Chondrocyte (in vitro differentiated cells): ENCODE measurements at regions not wholly inside any gene's neighbourhood (a gene's known extent, or its start where the extent isn't known, plus 50 kb on each side); places are given as distances from the start of the nearest gene placed in this dataset.

Source experiments
- DNase-seq: peaks from one replicate; pipeline ENCODE4 v3.0.0; 2021; ENCODE audit warnings: mixed read lengths, low spot score
- H3K27ac Mint-ChIP-seq: one replicate; pipeline ENCODE4 v1.8.0; 2021; ENCODE audit warnings: mild to moderate bottlenecking, moderate library complexity, mixed read lengths; ENCODE audit not compliant: unreplicated experiment
- H3K27me3 Mint-ChIP-seq: 2 replicates; pipeline ENCODE4 v1.8.0; 2021; ENCODE audit warnings: low read depth, mixed read lengths
- H3K36me3 Mint-ChIP-seq: 2 replicates; pipeline ENCODE4 v1.8.0; 2021; ENCODE audit warnings: low read depth, mixed read lengths
- H3K4me1 Mint-ChIP-seq: 2 replicates; pipeline ENCODE4 v1.8.0; 2021; ENCODE audit warnings: low read depth, mild to moderate bottlenecking, mixed read lengths
- H3K4me3 Mint-ChIP-seq: one replicate; pipeline ENCODE4 v1.8.0; 2021; ENCODE audit warnings: mild to moderate bottlenecking, moderate library complexity, mixed read lengths; ENCODE audit not compliant: unreplicated experiment
- H3K9me3 Mint-ChIP-seq: 2 replicates; pipeline ENCODE4 v1.8.0; 2021; ENCODE audit warnings: low read depth, mixed read lengths
- CTCF ChIP-seq: fragments of 200-600 bp; sonication (generic); IDR thresholded peaks from 2 replicates; pipeline ENCODE4 v1.5.0; 2021; ENCODE audit warnings: antibody characterized with exemption, mild to moderate bottlenecking, moderate library complexity

- Mint-ChIP-seq H3K4me1 (peaks cover 16% of the 10 kb centered on the region), H3K27ac (no peak overlapping the region), H3K4me3 (no peak overlapping the region), H3K27me3 (peaks cover 14% of the 10 kb centered on the region), H3K36me3 (no peaks in the 10 kb centered on the region), H3K9me3 (peaks cover 3% of the 10 kb centered on the region)
- DNase-seq, result no peak
- no peak for TF ChIP-seq CTCF
Measured at GRCh38 chr3:72183489-72183888, 398.5 kb upstream of the PROK2 start.

- peaks cover 14% of the 10 kb centered on the region for H3K27me3 Mint-ChIP-seq
- no peak overlapping the region for H3K27ac Mint-ChIP-seq
- no peak for TF ChIP-seq CTCF
- no peaks in the 10 kb centered on the region for H3K36me3 Mint-ChIP-seq
- H3K4me3 Mint-ChIP-seq, result no peak overlapping the region
- H3K4me1 Mint-ChIP-seq, result peaks cover 29% of the 10 kb centered on the region
- DNase-seq, result no peak
- H3K9me3 Mint-ChIP-seq, result peaks cover 3% of the 10 kb centered on the region
Measured at GRCh38 chr3:72182206-72182605, 397.3 kb upstream of the PROK2 start.

- no peak for DNase-seq
- H3K4me3 Mint-ChIP-seq, result no peak overlapping the region
- H3K4me1 Mint-ChIP-seq, result peaks cover 30% of the 10 kb centered on the region
- no peaks in the 10 kb centered on the region for H3K36me3 Mint-ChIP-seq
- peaks cover 3% of the 10 kb centered on the region for H3K9me3 Mint-ChIP-seq
- H3K27ac Mint-ChIP-seq, result no peak overlapping the region
- peaks cover 14% of the 10 kb centered on the region for H3K27me3 Mint-ChIP-seq
- TF ChIP-seq CTCF, result no peak
Measured at GRCh38 chr3:72181251-72181650, 396.3 kb upstream of the PROK2 start.

GRCh38 chr3:72180405-72180804 lies 395.5 kb upstream of the PROK2 start:
- TF ChIP-seq CTCF, result no peak
- peaks cover 14% of the 10 kb centered on the region for H3K27me3 Mint-ChIP-seq
- H3K36me3 Mint-ChIP-seq, result no peaks in the 10 kb centered on the region
- H3K9me3 Mint-ChIP-seq, result peaks cover 3% of the 10 kb centered on the region
- no peak overlapping the region for H3K27ac Mint-ChIP-seq
- no peak overlapping the region for H3K4me3 Mint-ChIP-seq
- H3K4me1 Mint-ChIP-seq, result peaks cover 22% of the 10 kb centered on the region
- DNase-seq, result no peak

- no peak overlapping the region for H3K27ac Mint-ChIP-seq
- H3K36me3 Mint-ChIP-seq, result no peaks in the 10 kb centered on the region
- no peak for TF ChIP-seq CTCF
- peaks cover 3% of the 10 kb centered on the region for H3K9me3 Mint-ChIP-seq
- H3K4me1 Mint-ChIP-seq, result peaks cover 28% of the 10 kb centered on the region
- H3K4me3 Mint-ChIP-seq, result no peak overlapping the region
- no peak for DNase-seq
- H3K27me3 Mint-ChIP-seq, result peaks cover 15% of the 10 kb centered on the region
Measured at GRCh38 chr3:72179107-72179464, 394.1 kb upstream of the PROK2 start.
